ENCODE measurements at regions not wholly inside any gene's neighbourhood (a gene's known extent, or its start where the extent isn't known, plus 50 kb on each side); places are given as distances from the start of the nearest gene placed in this dataset.

GRCh38 chr10:20405761-20406160 lies 491.4 kb downstream of the NEBL start:
- TF ChIP-seq GATA2 (IDR thresholded peaks at IDR 0.05; ENCODE audit: low read depth, low read length) (no peak), GATA3 (IDR thresholded peaks at IDR 0.05; ENCODE audit: low read depth, low read length) (no peak)

Measured in SH-SY5Y (cell line).